ENCODE measurements at regions not wholly inside any gene's neighbourhood (a gene's known extent, or its start where the extent isn't known, plus 50 kb on each side); places are given as distances from the start of the nearest gene placed in this dataset.

- no peak for TF ChIP-seq GATA2 (IDR thresholded peaks at IDR 0.05; ENCODE audit: low read depth, low read length)
- no peak for TF ChIP-seq GATA3 (IDR thresholded peaks at IDR 0.05; ENCODE audit: low read depth, low read length)
Measured at GRCh38 chr12:90301095-90301494, 592.5 kb upstream of the ATP2B1 start.

Measured in SH-SY5Y (cell line).